NCI-H69 (cell line): ENCODE measurements at regions not wholly inside any gene's neighbourhood (a gene's known extent, or its start where the extent isn't known, plus 50 kb on each side); places are given as distances from the start of the nearest gene placed in this dataset.

Experiments used
- DNase-seq: peaks from one replicate; lab custom pipeline; 2025; lab: John Stamatoyannopoulos, UW

- DNase-seq, result no peak
Observed at GRCh38 chr4:175540151-175540550, 271.9 kb downstream of the GPM6A start.

GRCh38 chr4:175540732-175541131 lies 271.3 kb downstream of the GPM6A start:
- no peak for DNase-seq

GRCh38 chr4:175542786-175543185 lies 269.3 kb downstream of the GPM6A start:
- DNase-seq, result peak; percentile 93

- DNase-seq, result no peak
Observed at GRCh38 chr4:175559126-175559525, 252.9 kb downstream of the GPM6A start.

- DNase-seq, result no peak
Observed at GRCh38 chr4:175559526-175559925, 252.5 kb downstream of the GPM6A start.

- peak; percentile 69 for DNase-seq
Observed at GRCh38 chr4:175560604-175561003, 251.5 kb downstream of the GPM6A start.

GRCh38 chr4:175561696-175562095 lies 250.4 kb downstream of the GPM6A start:
- DNase-seq, result peak; percentile 9

GRCh38 chr4:175562111-175562510 lies 250.0 kb downstream of the GPM6A start:
- no peak for DNase-seq

- peak; percentile 61 for DNase-seq
Observed at GRCh38 chr4:175562542-175562941, 249.5 kb downstream of the GPM6A start.
